Stimulated activated CD4-positive, alpha-beta T cell treated with anti-CD3 and anti-CD28 coated beads, Interleukin-2, amount 100 ng/mL, for 24 hours (primary cell): ENCODE measurements at regions not wholly inside any gene's neighbourhood (a gene's known extent, or its start where the extent isn't known, plus 50 kb on each side); places are given as distances from the start of the nearest gene placed in this dataset.
"Not testable (repeated sequence)": the region's sequence is repeated elsewhere in the genome, so short reads cannot be mapped to it uniquely, and the experiment has no call there.

ENCODE experiments used
- DNase-seq, 2 donors: peaks; one replicate each; pipeline ENCODE4 v3.0.0-alpha.2; 2020

- DNase-seq = not testable (repeated sequence)
Measured at GRCh38 chr20:26373066-26373465, 676.4 kb upstream of the ZNF337 start.

- DNase-seq = no peak
Measured at GRCh38 chr20:26354511-26354910, 657.9 kb upstream of the ZNF337 start.

GRCh38 chr20:26347396-26347795 is 650.7 kb upstream of the ZNF337 start:
- DNase-seq = no peak

GRCh38 chr20:26340460-26341065 is 643.9 kb upstream of the ZNF337 start:
- not testable (repeated sequence) for DNase-seq

- no peak for DNase-seq
Measured at GRCh38 chr20:26324177-26324576, 627.5 kb upstream of the ZNF337 start.

- DNase-seq = no peak
Measured at GRCh38 chr20:26315054-26315453, 618.4 kb upstream of the ZNF337 start.

GRCh38 chr20:26309720-26310119 is 613.1 kb upstream of the ZNF337 start:
- not testable (repeated sequence) for DNase-seq

- no peak for DNase-seq
Measured at GRCh38 chr20:26308961-26309360, 612.3 kb upstream of the ZNF337 start.

GRCh38 chr20:26295006-26295405 is 598.4 kb upstream of the ZNF337 start:
- no peak for DNase-seq

GRCh38 chr20:26288379-26289061 is 591.9 kb upstream of the ZNF337 start:
- DNase-seq = not testable (repeated sequence)

- DNase-seq = no peak
Measured at GRCh38 chr20:26279238-26279637, 582.6 kb upstream of the ZNF337 start.

- DNase-seq = no peak
Measured at GRCh38 chr20:26277339-26277738, 580.7 kb upstream of the ZNF337 start.

GRCh38 chr20:26276554-26277210 is 580.0 kb upstream of the ZNF337 start:
- no peak for DNase-seq

GRCh38 chr20:26268762-26269161 is 572.1 kb upstream of the ZNF337 start:
- DNase-seq = not testable (repeated sequence)

- not testable (repeated sequence) for DNase-seq
Measured at GRCh38 chr20:26260925-26261324, 564.3 kb upstream of the ZNF337 start.

- DNase-seq = not testable (repeated sequence)
Measured at GRCh38 chr20:26252311-26252975, 555.8 kb upstream of the ZNF337 start.

- not testable (repeated sequence) for DNase-seq
Measured at GRCh38 chr20:26251376-26251775, 554.7 kb upstream of the ZNF337 start.

- not testable (repeated sequence) for DNase-seq
Measured at GRCh38 chr20:26250249-26251114, 553.8 kb upstream of the ZNF337 start.

- no peak for DNase-seq
Measured at GRCh38 chr20:26243731-26244130, 547.1 kb upstream of the ZNF337 start.

GRCh38 chr20:26220609-26221008 is 524.0 kb upstream of the ZNF337 start:
- DNase-seq = not testable (repeated sequence)

- not testable (repeated sequence) for DNase-seq
Measured at GRCh38 chr20:26219546-26219945, 522.9 kb upstream of the ZNF337 start.

- no peak for DNase-seq
Measured at GRCh38 chr20:26218301-26218700, 521.6 kb upstream of the ZNF337 start.
